GM06990 (cell line): ENCODE measurements at regions not wholly inside any gene's neighbourhood (a gene's known extent, or its start where the extent isn't known, plus 50 kb on each side); places are given as distances from the start of the nearest gene placed in this dataset.

Source experiments
- DNase-seq: peaks from one replicate; pipeline ENCODE4 v3.0.0-alpha.2; 2011; ENCODE audit not compliant: insufficient read length; ENCODE audit errors: extremely low read depth
- H3K27me3 ChIP-seq: replicated peaks from 2 replicates; pipeline ENCODE4 v1.6.0; 2011; ENCODE audit warnings: low read length; ENCODE audit not compliant: control insufficient read depth, insufficient read depth
- H3K36me3 ChIP-seq: 2 replicates; pipeline ENCODE4 v1.5.1; 2011; ENCODE audit warnings: low read length; ENCODE audit not compliant: control insufficient read depth, insufficient read depth
- H3K4me3 ChIP-seq: replicated peaks from 2 replicates; pipeline ENCODE4 v1.5.1; 2011; ENCODE audit warnings: low read depth, mild to moderate bottlenecking, control low read depth, low read length
- TF ChIP-seq, protein P1 (sequence below): IDR thresholded peaks from 2 replicates; pipeline ENCODE4 v1.5.1; 2011; ENCODE audit warnings: low read length, control low read depth, mild to moderate bottlenecking, inconsistent platforms; ENCODE audit not compliant: insufficient read depth, poor library complexity, severe bottlenecking

DNA sequence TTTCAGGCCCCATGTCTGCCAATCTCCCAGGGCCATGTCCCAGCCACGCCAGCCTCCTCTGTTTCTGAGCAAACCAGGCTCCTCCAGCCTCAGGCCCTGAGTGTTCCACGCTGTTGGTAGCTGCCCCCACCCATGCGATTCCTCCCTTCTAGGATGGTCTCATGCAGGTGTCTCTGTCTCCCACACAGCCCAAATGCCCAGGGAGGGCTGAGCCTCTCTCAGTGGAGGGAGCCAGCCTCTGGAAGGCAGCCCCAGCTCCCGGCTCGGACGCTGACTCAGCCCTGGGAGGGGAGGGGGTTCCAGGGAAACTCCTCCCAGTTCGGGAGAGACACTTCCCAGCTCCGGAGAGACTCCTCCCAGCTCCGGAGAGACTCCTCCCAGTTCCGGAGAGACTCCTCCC is 122.9 kb upstream of the AFDN start:
- Histone ChIP-seq H3K27me3 (peaks cover 2% of the 10 kb centered on the region; the same call in 1 of the 2 replicates), H3K36me3 (no peaks in the 10 kb centered on the region), H3K4me3 (no peak overlapping the region)
- no peak for DNase-seq
- TF ChIP-seq, protein P1, sequence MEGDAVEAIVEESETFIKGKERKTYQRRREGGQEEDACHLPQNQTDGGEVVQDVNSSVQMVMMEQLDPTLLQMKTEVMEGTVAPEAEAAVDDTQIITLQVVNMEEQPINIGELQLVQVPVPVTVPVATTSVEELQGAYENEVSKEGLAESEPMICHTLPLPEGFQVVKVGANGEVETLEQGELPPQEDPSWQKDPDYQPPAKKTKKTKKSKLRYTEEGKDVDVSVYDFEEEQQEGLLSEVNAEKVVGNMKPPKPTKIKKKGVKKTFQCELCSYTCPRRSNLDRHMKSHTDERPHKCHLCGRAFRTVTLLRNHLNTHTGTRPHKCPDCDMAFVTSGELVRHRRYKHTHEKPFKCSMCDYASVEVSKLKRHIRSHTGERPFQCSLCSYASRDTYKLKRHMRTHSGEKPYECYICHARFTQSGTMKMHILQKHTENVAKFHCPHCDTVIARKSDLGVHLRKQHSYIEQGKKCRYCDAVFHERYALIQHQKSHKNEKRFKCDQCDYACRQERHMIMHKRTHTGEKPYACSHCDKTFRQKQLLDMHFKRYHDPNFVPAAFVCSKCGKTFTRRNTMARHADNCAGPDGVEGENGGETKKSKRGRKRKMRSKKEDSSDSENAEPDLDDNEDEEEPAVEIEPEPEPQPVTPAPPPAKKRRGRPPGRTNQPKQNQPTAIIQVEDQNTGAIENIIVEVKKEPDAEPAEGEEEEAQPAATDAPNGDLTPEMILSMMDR, result no peak

DNA sequence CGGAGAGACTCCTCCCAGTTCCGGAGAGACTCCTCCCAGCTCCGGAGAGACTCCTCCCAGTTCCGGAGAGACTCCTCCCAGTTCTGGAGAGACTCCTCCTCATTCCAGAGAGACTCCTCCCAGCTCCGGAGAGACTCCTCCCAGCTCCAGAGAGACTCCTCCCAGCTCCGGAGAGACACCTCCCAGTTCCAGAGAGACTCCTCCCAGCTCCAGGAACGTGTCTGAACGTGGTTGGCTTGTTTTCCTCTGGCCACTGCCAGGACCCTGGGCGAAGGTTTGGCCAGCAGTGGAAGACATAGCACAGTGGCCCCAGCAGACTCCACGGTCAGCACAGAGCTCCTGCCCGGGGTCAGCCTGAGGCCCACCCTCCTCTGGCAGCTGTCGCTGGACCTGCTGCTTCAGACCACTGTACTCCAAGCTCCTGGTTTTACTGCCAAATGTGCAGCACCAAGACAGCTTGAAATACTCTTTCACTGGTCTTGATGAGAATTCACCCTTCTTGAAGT is 122.3 kb upstream of the AFDN start:
- TF ChIP-seq, protein P1, result no peak
- peaks cover 2% of the 10 kb centered on the region; the same call in 1 of the 2 replicates for H3K27me3 ChIP-seq
- no peak overlapping the region for H3K4me3 ChIP-seq
- H3K36me3 ChIP-seq, result no peaks in the 10 kb centered on the region
- no peak for DNase-seq

DNA sequence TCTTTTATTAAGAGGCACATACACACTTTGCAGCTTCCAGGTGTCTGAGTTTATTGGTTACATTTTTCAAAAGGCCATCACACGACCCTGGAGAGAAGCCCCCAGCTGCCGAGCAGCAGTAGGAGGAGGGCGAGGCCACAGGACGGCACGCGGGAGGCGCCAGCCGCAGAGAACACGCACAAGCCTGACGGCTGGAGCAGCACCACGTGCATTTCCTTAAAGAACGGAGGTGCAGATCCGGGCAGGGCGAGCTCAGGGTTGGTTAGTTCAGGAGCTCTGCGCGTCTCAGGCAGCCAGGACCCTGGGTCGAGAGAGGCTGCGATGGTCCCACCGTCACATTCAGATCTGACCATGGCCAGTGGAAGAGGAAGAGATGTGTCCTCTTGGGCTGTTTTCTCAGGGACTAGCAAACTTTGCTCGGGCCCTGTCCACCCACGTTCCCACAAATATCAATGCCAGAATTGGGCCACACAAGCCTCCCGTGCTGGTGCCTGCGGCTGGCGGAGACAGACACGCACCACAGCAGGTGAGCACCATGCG is 121.4 kb upstream of the AFDN start:
- no peak overlapping the region for H3K4me3 ChIP-seq
- TF ChIP-seq, protein P1, result no peak
- no peak for DNase-seq
- no peaks in the 10 kb centered on the region for H3K36me3 ChIP-seq
- H3K27me3 ChIP-seq, result peaks cover 2% of the 10 kb centered on the region; the same call in 1 of the 2 replicates

DNA sequence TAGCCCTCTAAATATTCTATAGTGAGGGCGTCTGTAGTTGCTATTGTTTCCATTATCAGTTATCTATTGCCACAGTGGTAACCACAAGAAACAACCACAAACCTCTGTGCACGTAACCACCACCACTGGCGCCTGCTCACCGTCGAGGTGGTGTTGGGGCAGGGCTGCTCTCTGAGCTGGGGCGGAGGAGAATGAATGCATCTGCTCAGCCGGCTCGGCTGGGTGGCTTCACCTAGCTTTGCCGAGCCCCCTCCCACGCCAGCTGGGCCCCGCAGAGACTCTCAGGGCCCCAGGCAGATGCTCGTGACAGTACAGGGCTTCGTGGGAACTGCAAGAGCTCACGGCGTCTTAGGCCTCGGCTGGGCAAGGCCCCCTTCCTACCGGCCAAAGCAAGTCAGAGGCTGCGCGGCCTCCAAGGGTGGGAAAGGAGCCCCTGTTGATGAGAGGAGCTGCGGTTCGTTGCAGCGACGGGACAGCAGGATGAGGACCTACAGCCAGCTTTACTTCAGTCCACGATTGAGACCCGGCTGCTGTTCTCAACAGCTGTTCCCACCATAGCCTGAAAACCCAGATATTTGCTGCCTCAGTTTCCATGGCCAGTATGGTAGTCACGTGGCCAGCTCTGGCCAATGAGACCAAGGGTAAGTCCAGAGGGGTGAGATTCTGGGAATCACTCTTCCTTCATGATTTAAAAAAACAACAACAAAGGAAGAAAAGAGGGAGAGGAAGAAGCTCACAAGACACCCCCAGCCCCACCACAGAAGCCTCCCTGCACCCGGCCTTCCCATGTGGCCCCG is 120.2 kb upstream of the AFDN start:
- Histone ChIP-seq H3K4me3 (no peak overlapping the region), H3K36me3 (no peaks in the 10 kb centered on the region), H3K27me3 (peaks cover 2% of the 10 kb centered on the region; the same call in 1 of the 2 replicates)
- TF ChIP-seq, protein P1, result no peak
- peak; percentile 46 for DNase-seq

DNA sequence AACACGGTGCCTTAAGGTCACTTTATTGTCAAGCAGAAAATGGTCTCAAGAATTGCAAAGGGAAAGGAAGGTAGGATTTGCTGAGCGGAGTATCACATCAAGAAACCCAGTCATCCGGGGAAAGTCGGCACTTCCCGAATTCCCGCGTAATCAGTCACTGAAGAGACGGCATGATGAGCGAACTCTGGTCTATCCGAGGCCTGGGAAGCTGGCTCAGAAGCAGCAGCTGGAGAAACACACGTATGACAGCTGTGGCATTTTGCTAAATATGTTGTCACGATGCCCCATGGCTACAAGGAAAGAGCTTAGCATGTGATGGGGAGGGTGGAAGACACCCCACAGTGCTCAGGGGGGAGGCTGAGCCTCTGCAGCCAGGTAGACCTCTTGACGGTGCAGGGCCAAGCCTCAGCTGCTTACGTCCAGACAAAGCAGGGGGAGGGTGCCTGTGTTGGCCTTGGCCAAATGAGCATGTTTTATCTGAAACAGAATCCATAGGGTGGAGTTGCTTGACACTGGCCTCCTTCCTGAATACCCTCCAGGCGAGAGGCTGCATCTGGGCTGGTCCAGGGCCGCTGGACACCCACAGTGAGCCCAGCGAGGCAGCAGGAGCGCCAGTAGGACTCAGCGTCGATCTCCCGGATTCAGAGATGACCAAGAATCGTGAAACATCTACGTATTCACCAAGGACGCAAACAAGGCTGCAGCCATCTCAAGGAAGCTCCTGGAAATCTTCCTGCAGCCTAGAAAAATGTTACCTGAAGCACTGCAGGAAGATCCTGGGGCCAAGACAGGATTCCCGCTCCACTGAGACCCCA is 118.8 kb upstream of the AFDN start:
- peaks cover 2% of the 10 kb centered on the region; the same call in 1 of the 2 replicates for H3K27me3 ChIP-seq
- H3K36me3 ChIP-seq, result no peaks in the 10 kb centered on the region
- no peak for DNase-seq
- H3K4me3 ChIP-seq, result no peak overlapping the region
- TF ChIP-seq, protein P1, result no peak
